ENCODE measurements at regions not wholly inside any gene's neighbourhood (a gene's known extent, or its start where the extent isn't known, plus 50 kb on each side); places are given as distances from the start of the nearest gene placed in this dataset.
"Not testable (repeated sequence)": the region's sequence is repeated elsewhere in the genome, so short reads cannot be mapped to it uniquely, and the experiment has no call there.

- H3K9me3 ChIP-seq (ENCODE audit: control insufficient read depth, insufficient read depth, low read length); H3K9ac ChIP-seq (ENCODE audit: low read depth, low read length); H3K36me3 ChIP-seq (ENCODE audit: insufficient read depth, low read length); H3K4me1 ChIP-seq (ENCODE audit: insufficient read depth, low read length): not testable (repeated sequence)
Observed at GRCh38 chr2:90170978-90171377, 1479.5 kb downstream of the RPIA start.

- not testable (repeated sequence) for H3K9me3 ChIP-seq (ENCODE audit: control insufficient read depth, insufficient read depth, low read length); H3K4me1 ChIP-seq (ENCODE audit: insufficient read depth, low read length); H3K36me3 ChIP-seq (ENCODE audit: insufficient read depth, low read length); H3K9ac ChIP-seq (ENCODE audit: low read depth, low read length)
Observed at GRCh38 chr2:90173081-90173480, 1481.6 kb downstream of the RPIA start.

GRCh38 chr2:90179591-90179990, 1488.1 kb downstream of the RPIA start:
- not testable (repeated sequence) for H3K36me3 ChIP-seq (ENCODE audit: insufficient read depth, low read length); H3K9ac ChIP-seq (ENCODE audit: low read depth, low read length); H3K9me3 ChIP-seq (ENCODE audit: control insufficient read depth, insufficient read depth, low read length); H3K4me1 ChIP-seq (ENCODE audit: insufficient read depth, low read length)

DNA sequence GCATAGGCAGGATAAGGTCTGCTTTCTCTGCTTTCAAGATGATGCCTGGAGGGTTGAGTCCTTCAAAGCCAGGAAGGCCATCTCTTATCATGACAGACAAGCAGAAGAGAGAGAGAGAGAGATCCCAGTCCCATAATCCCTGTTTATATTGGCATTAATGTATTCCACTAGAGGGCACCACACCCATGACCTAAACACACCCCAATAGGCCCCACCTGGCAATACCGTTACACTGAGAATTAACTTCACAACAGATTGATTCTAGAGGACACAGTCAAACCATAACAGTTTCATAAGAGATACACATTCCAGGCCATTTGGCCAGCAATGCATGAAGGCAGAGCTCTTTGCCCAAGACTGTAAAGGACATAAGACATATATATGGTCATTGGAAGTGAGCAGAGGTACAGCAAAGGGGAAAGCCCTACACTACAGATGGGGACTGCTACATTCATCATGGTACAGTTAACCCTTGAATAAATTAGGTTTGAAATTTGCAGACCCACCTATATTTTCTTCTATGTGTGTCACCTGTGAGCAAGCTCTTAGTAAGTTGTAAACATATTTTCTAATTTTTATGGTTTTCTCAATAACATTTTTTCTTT, 1516.1 kb downstream of the RPIA start:
- Histone ChIP-seq H3K4me1 (ENCODE audit: insufficient read depth, low read length) (no peaks in the 10 kb centered on the region), H3K9me3 (ENCODE audit: control insufficient read depth, insufficient read depth, low read length) (no peaks in the 10 kb centered on the region), H3K9ac (ENCODE audit: low read depth, low read length) (no peak overlapping the region), H3K36me3 (ENCODE audit: insufficient read depth, low read length) (no peaks in the 10 kb centered on the region)

DNA sequence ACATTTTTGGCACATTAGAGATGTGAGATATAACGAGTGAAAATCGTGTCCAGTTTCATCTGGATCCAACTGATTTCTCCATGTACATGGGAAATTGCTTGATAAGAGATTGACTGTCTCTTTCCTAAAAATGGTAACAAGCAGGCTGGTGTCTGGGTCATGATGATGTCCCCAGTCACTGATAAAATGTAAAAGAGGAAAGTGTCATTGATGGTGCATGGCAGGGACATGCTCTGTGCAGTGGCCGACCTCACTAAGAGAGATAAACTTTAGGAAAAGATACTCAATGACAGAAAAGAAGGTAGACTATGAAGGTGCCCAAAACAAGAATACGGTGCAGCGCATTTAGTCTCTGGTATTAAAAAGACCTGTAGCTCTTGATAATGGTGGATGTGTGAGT, 1517.5 kb downstream of the RPIA start:
- H3K9ac ChIP-seq (ENCODE audit: low read depth, low read length): no peak overlapping the region
- H3K4me1 ChIP-seq (ENCODE audit: insufficient read depth, low read length): no peaks in the 10 kb centered on the region
- no peaks in the 10 kb centered on the region for H3K36me3 ChIP-seq (ENCODE audit: insufficient read depth, low read length)
- H3K9me3 ChIP-seq (ENCODE audit: control insufficient read depth, insufficient read depth, low read length): no peaks in the 10 kb centered on the region

- Histone ChIP-seq H3K9ac (ENCODE audit: low read depth, low read length) (no peak overlapping the region), H3K9me3 (ENCODE audit: control insufficient read depth, insufficient read depth, low read length) (no peaks in the 10 kb centered on the region), H3K36me3 (ENCODE audit: insufficient read depth, low read length) (no peaks in the 10 kb centered on the region), H3K4me1 (ENCODE audit: insufficient read depth, low read length) (no peaks in the 10 kb centered on the region)
Observed at GRCh38 chr2:90209806-90210205, 1518.3 kb downstream of the RPIA start.

DNA sequence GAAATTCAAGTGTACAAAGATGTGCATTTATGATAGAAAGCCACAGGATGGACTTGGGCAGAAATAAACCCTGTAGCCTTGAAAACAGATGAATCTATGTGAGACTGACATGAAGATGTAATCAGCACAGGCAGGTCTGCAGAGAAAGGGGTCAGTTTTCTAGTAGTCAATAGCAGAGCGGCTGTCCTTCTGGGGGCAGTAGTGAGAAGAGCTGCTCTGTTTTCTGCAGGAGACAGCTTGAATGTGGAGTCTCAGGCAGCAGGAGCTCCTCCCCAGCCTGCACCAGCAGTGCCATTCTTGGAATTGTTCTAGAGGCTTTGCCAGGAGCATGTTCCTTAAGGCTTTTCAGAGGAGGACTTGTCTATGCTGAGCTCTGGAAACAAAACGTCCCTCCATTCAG, 1524.4 kb downstream of the RPIA start:
- H3K9ac ChIP-seq (ENCODE audit: low read depth, low read length); H3K9me3 ChIP-seq (ENCODE audit: control insufficient read depth, insufficient read depth, low read length); H3K4me1 ChIP-seq (ENCODE audit: insufficient read depth, low read length); H3K36me3 ChIP-seq (ENCODE audit: insufficient read depth, low read length): not testable (repeated sequence)

- H3K4me1 ChIP-seq (ENCODE audit: insufficient read depth, low read length); H3K9ac ChIP-seq (ENCODE audit: low read depth, low read length): not testable (repeated sequence)
Observed at GRCh38 chr2:90216801-90217200, 1525.3 kb downstream of the RPIA start.

GRCh38 chr2:90218534-90218933, 1527.1 kb downstream of the RPIA start:
- H3K9me3 ChIP-seq (ENCODE audit: control insufficient read depth, insufficient read depth, low read length); H3K9ac ChIP-seq (ENCODE audit: low read depth, low read length); H3K36me3 ChIP-seq (ENCODE audit: insufficient read depth, low read length); H3K4me1 ChIP-seq (ENCODE audit: insufficient read depth, low read length): not testable (repeated sequence)

More at GRCh38 chr2:90216801-90217200, 1525.3 kb downstream of the RPIA start:
- H3K36me3 ChIP-seq (ENCODE audit: insufficient read depth, low read length); H3K9me3 ChIP-seq (ENCODE audit: control insufficient read depth, insufficient read depth, low read length): not testable (repeated sequence)

DNA sequence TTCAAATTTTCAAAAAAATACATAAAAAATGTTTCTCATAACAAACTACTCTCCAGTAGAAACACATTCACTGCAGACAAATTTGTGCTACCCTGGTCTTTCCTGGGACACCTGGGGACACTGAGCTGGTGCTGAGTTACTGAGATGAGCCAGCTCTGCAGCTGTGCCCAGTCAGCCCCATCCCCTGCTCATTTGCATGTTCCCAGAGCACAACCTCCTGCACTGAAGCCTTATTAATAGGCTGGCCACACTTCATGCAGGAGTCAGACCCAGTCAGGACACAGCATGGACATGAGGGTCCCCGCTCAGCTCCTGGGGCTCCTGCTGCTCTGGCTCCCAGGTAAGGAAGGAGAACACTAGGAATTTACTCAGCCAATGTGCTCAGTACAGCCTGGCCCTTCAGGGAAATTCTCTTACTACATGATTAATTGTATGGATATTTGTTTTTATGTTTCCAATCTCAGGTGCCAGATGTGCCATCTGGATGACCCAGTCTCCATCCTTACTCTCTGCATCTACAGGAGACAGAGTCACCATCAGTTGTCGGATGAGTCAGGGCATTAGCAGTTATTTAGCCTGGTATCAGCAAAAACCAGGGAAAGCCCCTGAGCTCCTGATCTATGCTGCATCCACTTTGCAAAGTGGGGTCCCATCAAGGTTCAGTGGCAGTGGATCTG, 1529.3 kb downstream of the RPIA start:
- H3K9me3 ChIP-seq (ENCODE audit: control insufficient read depth, insufficient read depth, low read length); H3K9ac ChIP-seq (ENCODE audit: low read depth, low read length); H3K36me3 ChIP-seq (ENCODE audit: insufficient read depth, low read length); H3K4me1 ChIP-seq (ENCODE audit: insufficient read depth, low read length): not testable (repeated sequence)

GRCh38 chr2:90221300-90221651, 1529.8 kb downstream of the RPIA start:
- H3K9ac ChIP-seq (ENCODE audit: low read depth, low read length): no peak overlapping the region
- no peaks in the 10 kb centered on the region for H3K9me3 ChIP-seq (ENCODE audit: control insufficient read depth, insufficient read depth, low read length)
- H3K4me1 ChIP-seq (ENCODE audit: insufficient read depth, low read length): no peaks in the 10 kb centered on the region
- no peaks in the 10 kb centered on the region for H3K36me3 ChIP-seq (ENCODE audit: insufficient read depth, low read length)

DNA sequence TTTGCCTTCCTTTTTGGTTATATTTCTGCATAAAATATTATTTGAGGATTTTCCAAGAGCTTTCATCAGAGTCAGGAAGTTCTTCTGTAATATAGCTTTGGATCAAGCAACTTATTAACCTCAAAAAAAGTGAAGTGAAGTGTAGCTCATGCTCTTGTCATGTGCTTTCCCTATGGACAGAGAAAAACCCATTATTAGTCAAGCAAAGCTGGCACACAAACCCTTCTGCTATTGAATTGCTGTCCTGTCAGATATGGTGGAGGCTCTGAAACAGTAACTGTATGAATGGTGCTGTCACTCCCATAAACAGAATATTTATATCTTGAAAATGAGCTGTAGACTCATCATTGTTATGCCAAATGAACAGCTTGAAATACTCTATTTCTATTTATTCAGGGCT, 1533.3 kb downstream of the RPIA start:
- not testable (repeated sequence) for H3K9ac ChIP-seq (ENCODE audit: low read depth, low read length); H3K4me1 ChIP-seq (ENCODE audit: insufficient read depth, low read length); H3K36me3 ChIP-seq (ENCODE audit: insufficient read depth, low read length); H3K9me3 ChIP-seq (ENCODE audit: control insufficient read depth, insufficient read depth, low read length)

DNA sequence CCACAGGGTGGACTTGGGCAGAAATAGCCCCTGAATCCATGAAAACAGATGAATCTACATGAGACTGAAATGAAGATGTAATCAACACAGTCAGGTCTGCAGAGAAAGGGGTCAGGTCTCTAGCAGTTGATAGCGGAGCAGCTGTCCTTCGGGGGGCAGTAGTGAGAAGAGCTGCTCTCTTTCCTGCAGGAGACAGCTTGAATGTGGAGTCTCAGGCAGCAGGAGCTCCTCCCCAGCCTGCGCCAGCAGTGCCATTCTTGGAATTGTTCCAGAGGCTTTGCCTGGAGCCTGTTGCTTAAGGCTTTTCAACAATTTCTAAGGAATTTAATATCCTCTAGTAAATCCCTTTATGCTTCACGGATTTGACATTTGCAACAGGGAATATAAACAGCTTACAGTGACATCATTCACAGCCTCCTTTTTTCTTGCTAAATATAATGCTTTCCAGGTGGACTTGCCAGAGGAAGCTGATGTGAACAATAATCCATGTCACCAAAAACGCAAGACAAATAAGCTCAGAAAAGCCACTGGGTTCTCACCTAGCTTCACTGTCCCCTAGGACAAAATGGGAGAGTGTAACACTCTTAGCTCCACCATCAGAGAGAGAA, 1535.1 kb downstream of the RPIA start:
- H3K9ac ChIP-seq (ENCODE audit: low read depth, low read length); H3K36me3 ChIP-seq (ENCODE audit: insufficient read depth, low read length); H3K4me1 ChIP-seq (ENCODE audit: insufficient read depth, low read length); H3K9me3 ChIP-seq (ENCODE audit: control insufficient read depth, insufficient read depth, low read length): not testable (repeated sequence)

- not testable (repeated sequence) for H3K36me3 ChIP-seq (ENCODE audit: insufficient read depth, low read length); H3K4me1 ChIP-seq (ENCODE audit: insufficient read depth, low read length); H3K9ac ChIP-seq (ENCODE audit: low read depth, low read length); H3K9me3 ChIP-seq (ENCODE audit: control insufficient read depth, insufficient read depth, low read length)
Observed at GRCh38 chr2:90231199-90231598, 1539.7 kb downstream of the RPIA start.

DNA sequence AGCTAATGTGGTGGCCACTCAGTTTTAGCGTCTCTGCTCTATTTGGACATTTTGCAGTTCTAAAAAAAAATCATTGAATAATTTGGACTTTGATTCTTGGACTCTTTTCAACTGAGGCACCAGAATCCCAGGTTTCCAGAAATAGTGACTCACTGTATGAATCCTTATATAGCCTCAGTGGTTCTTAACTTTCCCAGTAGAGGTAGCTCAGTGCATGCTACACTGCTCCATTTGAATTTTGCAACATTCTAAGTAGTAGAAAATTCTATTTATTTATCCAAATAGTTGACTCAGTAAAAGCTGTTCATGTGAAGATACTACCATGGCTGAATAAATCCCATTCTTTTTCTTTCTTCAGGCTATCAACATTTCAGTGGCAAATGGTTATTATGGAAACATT, 1544.0 kb downstream of the RPIA start:
- H3K4me1 ChIP-seq (ENCODE audit: insufficient read depth, low read length); H3K9ac ChIP-seq (ENCODE audit: low read depth, low read length); H3K36me3 ChIP-seq (ENCODE audit: insufficient read depth, low read length); H3K9me3 ChIP-seq (ENCODE audit: control insufficient read depth, insufficient read depth, low read length): not testable (repeated sequence)
